Astrocyte of the spinal cord (primary cell): ENCODE measurements at regions not wholly inside any gene's neighbourhood (a gene's known extent, or its start where the extent isn't known, plus 50 kb on each side); places are given as distances from the start of the nearest gene placed in this dataset.

Experiments used
- DNase-seq: peaks from one replicate; pipeline ENCODE4 v3.0.0; 2011; ENCODE audit warnings: low read depth, low spot score
- H3K4me3 ChIP-seq: 2 replicates; pipeline ENCODE4 v1.5.1; 2011; ENCODE audit warnings: low read depth, mild to moderate bottlenecking, low read length, moderate library complexity
- in situ Hi-C: cut with HindIII; loops from 2 replicates; pipeline ENCODE4 v1.10.0; 2017; ENCODE audit warnings: low sequenced_read_pairs
- TF ChIP-seq, protein P1 (sequence below): IDR thresholded peaks from 2 replicates; pipeline ENCODE4 v1.5.1; 2012; ENCODE audit warnings: low read depth, mild to moderate bottlenecking, low read length, inconsistent platforms

DNA sequence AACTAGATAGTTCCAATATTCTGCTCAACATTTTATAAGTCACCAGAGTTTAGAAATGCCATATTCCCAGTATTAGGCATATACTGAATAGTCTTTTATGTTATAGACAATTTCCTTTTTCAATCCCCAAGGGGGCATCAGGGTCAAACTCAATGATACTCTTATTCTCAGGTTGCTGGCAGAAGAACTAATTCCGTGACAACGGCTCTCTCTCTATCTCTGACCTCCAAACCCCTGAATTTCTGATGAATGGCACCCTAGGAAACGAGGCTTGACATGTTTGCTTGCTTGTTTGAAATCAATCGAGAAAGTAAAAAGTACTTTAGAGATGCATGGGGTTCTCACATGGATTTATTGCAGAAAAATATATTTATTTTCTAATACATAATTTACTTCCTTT, 160.1 kb downstream of the CASP12 start:
- H3K4me3 ChIP-seq = no peak overlapping the region
- in situ Hi-C loops = no loop called here
- TF ChIP-seq, protein P1, sequence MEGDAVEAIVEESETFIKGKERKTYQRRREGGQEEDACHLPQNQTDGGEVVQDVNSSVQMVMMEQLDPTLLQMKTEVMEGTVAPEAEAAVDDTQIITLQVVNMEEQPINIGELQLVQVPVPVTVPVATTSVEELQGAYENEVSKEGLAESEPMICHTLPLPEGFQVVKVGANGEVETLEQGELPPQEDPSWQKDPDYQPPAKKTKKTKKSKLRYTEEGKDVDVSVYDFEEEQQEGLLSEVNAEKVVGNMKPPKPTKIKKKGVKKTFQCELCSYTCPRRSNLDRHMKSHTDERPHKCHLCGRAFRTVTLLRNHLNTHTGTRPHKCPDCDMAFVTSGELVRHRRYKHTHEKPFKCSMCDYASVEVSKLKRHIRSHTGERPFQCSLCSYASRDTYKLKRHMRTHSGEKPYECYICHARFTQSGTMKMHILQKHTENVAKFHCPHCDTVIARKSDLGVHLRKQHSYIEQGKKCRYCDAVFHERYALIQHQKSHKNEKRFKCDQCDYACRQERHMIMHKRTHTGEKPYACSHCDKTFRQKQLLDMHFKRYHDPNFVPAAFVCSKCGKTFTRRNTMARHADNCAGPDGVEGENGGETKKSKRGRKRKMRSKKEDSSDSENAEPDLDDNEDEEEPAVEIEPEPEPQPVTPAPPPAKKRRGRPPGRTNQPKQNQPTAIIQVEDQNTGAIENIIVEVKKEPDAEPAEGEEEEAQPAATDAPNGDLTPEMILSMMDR = no peak
- DNase-seq = no peak

DNA sequence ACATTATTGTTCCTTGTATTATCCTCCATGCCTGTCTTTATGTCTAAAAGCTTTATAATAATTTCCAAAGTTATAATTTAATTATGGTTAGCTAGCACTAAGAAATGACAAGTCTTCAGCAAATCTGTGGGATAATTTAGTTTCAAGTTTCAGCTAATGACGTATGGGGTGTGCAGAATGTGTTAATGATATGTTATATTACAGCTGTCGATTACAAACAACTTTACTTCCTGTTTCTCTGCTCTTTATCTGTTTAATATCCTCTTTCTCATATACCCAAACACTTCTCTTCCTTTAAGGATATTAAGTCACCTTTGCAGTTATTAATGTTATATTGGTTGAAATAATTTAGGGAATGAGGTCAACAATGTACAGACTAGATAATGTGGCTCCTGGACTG, 161.8 kb downstream of the CASP12 start:
- TF ChIP-seq, protein P1 = no peak
- DNase-seq = no peak
- in situ Hi-C loops = no loop called here
- H3K4me3 ChIP-seq = no peak overlapping the region

DNA sequence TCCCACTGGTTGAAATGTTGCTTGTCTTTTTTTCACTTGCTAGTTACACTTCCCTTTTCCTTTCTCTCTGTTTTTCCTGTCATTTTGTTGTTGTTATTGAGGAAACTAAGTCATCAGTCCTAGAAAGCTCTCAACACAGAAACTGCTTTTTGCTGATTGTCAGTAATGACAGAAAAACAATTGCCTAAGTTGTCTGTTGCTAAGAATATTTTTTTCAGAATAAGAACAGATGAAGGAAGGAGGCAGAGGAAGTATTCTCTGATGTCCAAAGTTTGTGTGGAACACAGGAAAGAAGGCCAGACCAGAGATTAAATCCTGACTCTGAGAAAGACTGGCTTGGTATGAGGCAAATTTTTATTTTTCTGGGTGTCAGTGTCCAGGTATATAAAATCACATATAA, 163.3 kb downstream of the CASP12 start:
- DNase-seq = no peak
- no peak overlapping the region for H3K4me3 ChIP-seq
- TF ChIP-seq, protein P1 = no peak
- in situ Hi-C loops = no loop called here

DNA sequence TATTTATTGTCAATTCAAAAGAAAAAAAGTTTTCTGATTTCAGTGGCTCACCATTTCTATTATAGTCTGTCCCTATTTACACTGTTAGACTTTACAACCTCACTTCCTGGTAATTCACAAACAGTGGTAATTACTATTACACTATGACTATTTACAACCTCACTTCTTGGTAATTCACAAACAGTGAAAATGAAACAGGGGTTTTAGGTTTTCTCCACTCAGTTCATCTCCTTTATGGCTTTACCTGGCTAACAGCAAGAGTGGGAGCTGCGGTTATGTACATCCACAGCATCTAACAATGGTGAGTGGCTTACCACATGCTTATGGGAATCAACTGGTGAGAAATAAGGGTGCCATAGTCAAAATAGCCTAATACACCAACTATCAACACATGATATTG, 166.4 kb downstream of the CASP12 start:
- no peak overlapping the region for H3K4me3 ChIP-seq
- in situ Hi-C loops = no loop called here
- no peak for DNase-seq
- TF ChIP-seq, protein P1 = no peak

DNA sequence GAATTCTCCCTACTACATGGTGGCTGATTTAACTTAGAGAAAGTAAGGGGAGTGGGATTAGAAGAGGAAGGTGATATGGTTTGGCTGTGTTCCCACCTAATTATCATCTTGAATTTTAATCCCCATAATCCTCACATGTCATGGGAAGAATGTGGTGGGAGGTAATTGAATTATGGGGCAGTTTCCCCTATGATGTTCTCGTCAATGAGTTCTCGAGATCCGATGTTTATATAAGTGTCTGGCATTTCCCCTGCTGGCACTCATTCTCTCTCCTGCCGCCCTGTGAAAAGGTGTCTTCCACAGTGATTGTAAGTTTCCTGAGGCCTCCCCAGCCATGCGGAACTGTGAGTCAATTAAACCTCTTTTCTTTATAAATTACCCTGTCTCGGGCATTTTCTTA, 169.3 kb downstream of the CASP12 start:
- no peak overlapping the region for H3K4me3 ChIP-seq
- in situ Hi-C loops = no loop called here
- no peak for DNase-seq
- TF ChIP-seq, protein P1 = no peak

DNA sequence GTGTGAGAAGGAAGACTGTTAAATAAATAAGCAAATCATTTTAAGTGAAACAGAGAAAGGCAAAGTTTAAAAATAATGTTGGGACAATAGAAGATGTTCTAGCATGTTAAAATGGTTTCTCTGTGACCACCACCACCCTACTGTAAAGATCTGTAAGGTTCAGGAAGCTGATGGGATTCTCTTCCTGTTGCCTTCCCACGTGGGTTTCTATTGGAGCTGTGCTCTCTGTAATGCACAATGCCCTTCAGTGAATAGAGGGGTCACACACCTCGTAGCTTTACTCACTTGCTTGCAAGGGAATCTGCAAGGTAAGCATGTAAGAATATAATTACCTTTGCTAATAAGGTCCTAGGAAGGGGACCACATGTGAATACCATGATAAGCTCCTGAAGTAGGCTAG, 170.5 kb downstream of the CASP12 start:
- H3K4me3 ChIP-seq = no peak overlapping the region
- in situ Hi-C loops = no loop called here
- DNase-seq = no peak
- TF ChIP-seq, protein P1 = no peak

DNA sequence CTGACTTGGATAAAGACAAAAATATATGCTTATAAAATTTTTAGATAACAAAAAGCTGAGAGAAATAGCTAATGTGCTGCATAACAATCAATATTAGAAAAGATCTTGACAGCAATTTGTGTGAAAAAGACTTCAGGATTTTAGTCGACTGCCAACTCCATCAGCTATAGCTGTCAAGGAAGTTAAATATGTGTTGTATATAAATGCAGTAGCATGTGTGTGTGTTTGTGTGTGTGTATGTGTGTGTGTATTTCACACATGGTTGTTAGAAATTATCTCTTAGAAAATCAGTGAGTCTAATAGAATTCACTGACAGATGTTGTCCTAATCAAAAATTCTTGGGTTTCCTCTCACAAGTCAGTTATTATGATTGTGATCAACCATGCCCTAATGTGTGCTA, 171.2 kb downstream of the CASP12 start:
- no peak for DNase-seq
- TF ChIP-seq, protein P1 = no peak
- no peak overlapping the region for H3K4me3 ChIP-seq
- in situ Hi-C loops = no loop called here
